Pancreas (tissue), 10 donors: ENCODE measurements at regions not wholly inside any gene's neighbourhood (a gene's known extent, or its start where the extent isn't known, plus 50 kb on each side); places are given as distances from the start of the nearest gene placed in this dataset.

Experiments used
- ATAC-seq, 4 donors: fragments of 200-7000 bp; cut with Tn5 transposase; one replicate each; pipeline versions ENCODE4 v1.8.0 to v1.9.1; 2020; ENCODE audit warnings: mild to moderate bottlenecking in 4 of 4, moderate library complexity in 4 of 4
- DNase-seq, 6 donors: peaks; one replicate each; pipeline ENCODE4 v3.0.0-alpha.2; 2020
- FAIRE-seq: peaks from 2 replicates; lab custom pipeline; 2012; peaks lifted over from hg19 to GRCh38; lab: Jason Lieb, UNC
- H3K27ac ChIP-seq, 4 donors: fragments of 200-600 bp; sonication (generic); 1 replicate in 3 of 4; 2 replicates in 1 of 4; pipeline versions ENCODE4 v1.5.0 to v1.8.0; 2020
- H3K27me3 ChIP-seq, 4 donors: fragments of 200-600 bp; one replicate each; pipeline ENCODE4 v1.8.0; 2021
- H3K36me3 ChIP-seq, 3 donors: fragments of 200-600 bp; sonication (generic) in 1 of 3; one replicate each; pipeline versions ENCODE4 v1.5.0 to v1.8.0; 2020 to 2021
- H3K4me1 ChIP-seq, 3 donors: fragments of 200-600 bp; one replicate each; pipeline ENCODE4 v1.8.0; 2021
- H3K4me3 ChIP-seq, 4 donors: fragments of 200-600 bp; sonication (generic) in 2 of 4; one replicate each; pipeline versions ENCODE4 v1.5.0 to v1.8.0; 2020 to 2021
- H3K9me3 ChIP-seq, 4 donors: fragments of 200-600 bp; one replicate each; pipeline ENCODE4 v1.8.0; 2021
- WGBS, 2 donors: extraction: QIAGEN DNeasy Blood & Tissue Kit; methylation state at CpG; one replicate each; pipeline ENCODE4 v1.1.7; 2013; 5-methylcytosine and 5-hydroxymethylcytosine counted together
- intact Hi-C, 3 donors: fragments of 100-400 bp; cut with DNase I; formaldehyde crosslinking; loops; one replicate each; pipeline versions ENCODE4 v1.11.1 to v1.14.2; 2022
- TF ChIP-seq, protein P1 (sequence below), 4 donors: fragments of 200-600 bp; sonication (generic) in 3 of 4; IDR thresholded peaks; one replicate each; pipeline versions ENCODE4 v1.5.0 to v1.8.0; 2021; ENCODE audit warnings: antibody characterized with exemption in 4 of 4
- donor health status: healthy with polysubstance abuse.
- donor health status: DM: no; HTN: no; CAD: no; lungs with moderate emphysema.
- donor health status: DM: no; HTN: no; CAD: no.
- donor health status: control.
- donor health status: control.
- donor health status: Bipolar disorder and iron deficiency.
- donor health status: DM: yes; HTN: yes; CAD: no.
- donor health status: DM: no; HTN: no; CAD: no.
- donor health status: DM: no; HTN: no; CAD: no.
- donor health status: DM: yes; HTN: yes; CAD: no.

- no peak for FAIRE-seq
- Histone ChIP-seq H3K27ac (no peak overlapping the region), H3K4me1 (peaks cover 3 to 20% (median 4%) of the 10 kb centered on the region in 3 donors), H3K36me3 (no peaks in the 10 kb centered on the region), H3K4me3 (no peak overlapping the region), H3K27me3 (no peaks in the 10 kb centered on the region), H3K9me3 (no peaks in the 10 kb centered on the region)
- ATAC-seq = no peak
- no peak for DNase-seq
- intact Hi-C loops = no loop called here
- TF ChIP-seq, protein P1, sequence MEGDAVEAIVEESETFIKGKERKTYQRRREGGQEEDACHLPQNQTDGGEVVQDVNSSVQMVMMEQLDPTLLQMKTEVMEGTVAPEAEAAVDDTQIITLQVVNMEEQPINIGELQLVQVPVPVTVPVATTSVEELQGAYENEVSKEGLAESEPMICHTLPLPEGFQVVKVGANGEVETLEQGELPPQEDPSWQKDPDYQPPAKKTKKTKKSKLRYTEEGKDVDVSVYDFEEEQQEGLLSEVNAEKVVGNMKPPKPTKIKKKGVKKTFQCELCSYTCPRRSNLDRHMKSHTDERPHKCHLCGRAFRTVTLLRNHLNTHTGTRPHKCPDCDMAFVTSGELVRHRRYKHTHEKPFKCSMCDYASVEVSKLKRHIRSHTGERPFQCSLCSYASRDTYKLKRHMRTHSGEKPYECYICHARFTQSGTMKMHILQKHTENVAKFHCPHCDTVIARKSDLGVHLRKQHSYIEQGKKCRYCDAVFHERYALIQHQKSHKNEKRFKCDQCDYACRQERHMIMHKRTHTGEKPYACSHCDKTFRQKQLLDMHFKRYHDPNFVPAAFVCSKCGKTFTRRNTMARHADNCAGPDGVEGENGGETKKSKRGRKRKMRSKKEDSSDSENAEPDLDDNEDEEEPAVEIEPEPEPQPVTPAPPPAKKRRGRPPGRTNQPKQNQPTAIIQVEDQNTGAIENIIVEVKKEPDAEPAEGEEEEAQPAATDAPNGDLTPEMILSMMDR (IDR thresholded peaks at IDR 0.05) = no peak
- WGBS, 2 donors = 71 to 74% methylated on average over 8 of the region's 8 CpGs
Observed at GRCh38 chr14:101332281-101332680, 229.0 kb upstream of the DIO3 start.

- TF ChIP-seq, protein P1 (IDR thresholded peaks at IDR 0.05) = no peak
- DNase-seq (no peak), ATAC-seq (no peak), FAIRE-seq (no peak)
- Histone ChIP-seq H3K9me3 (no peaks in the 10 kb centered on the region), H3K27me3 (no peaks in the 10 kb centered on the region), H3K27ac (no peak overlapping the region), H3K36me3 (no peaks in the 10 kb centered on the region), H3K4me3 (no peak overlapping the region), H3K4me1 (peaks cover 0 to 15% (median 4%) of the 10 kb centered on the region in 3 donors)
- intact Hi-C loops = no loop called here
- WGBS, 2 donors = 80 to 89% methylated on average over 20 of the region's 20 CpGs
Observed at GRCh38 chr14:101333335-101334280, 227.7 kb upstream of the DIO3 start.

DNA sequence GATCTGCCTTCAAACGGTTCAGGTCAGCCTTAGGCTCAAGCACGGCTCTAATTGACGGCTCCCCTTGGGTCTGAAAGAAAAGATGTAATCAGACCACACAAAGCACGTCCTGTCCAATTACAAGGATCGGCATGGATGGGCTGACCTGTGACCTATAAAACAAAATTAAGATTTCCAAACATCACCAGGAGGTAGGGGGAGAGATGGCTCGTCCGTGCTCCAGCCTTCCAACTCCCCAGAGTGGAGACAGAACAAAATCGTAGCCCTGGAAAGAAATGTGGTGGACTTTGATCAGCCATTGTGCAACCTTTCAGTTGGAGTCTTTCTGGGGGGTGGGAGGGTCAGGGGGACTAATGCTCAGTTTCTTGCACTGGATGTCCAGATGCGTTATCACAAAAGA lies 226.6 kb upstream of the DIO3 start:
- WGBS, 2 donors = 64 to 69% methylated on average over 9 of the region's 9 CpGs
- Histone ChIP-seq H3K36me3 (no peaks in the 10 kb centered on the region), H3K9me3 (no peaks in the 10 kb centered on the region), H3K4me3 (no peak overlapping the region), H3K27ac (no peak overlapping the region), H3K27me3 (no peaks in the 10 kb centered on the region), H3K4me1 (peaks cover 0 to 15% (median 0%) of the 10 kb centered on the region in 3 donors)
- DNase-seq = no peak
- intact Hi-C loops = no loop called here
- TF ChIP-seq, protein P1 (IDR thresholded peaks at IDR 0.05) = no peak
- ATAC-seq = peak in 3 of 4 donors; percentile 35 to 41 (median 37)
- no peak for FAIRE-seq

GRCh38 chr14:101335061-101335661 lies 226.1 kb upstream of the DIO3 start:
- H3K27me3 ChIP-seq = no peaks in the 10 kb centered on the region
- no peak overlapping the region for H3K4me3 ChIP-seq
- no peak for FAIRE-seq
- ATAC-seq = peak in 3 of 4 donors; percentile 60 to 72 (median 67)
- TF ChIP-seq, protein P1 (IDR thresholded peaks at IDR 0.05) = no peak
- 41 to 42% methylated on average over 13 of the region's 13 CpGs for WGBS, 2 donors
- no peaks in the 10 kb centered on the region for H3K36me3 ChIP-seq
- H3K4me1 ChIP-seq = peaks cover 0 to 15% (median 0%) of the 10 kb centered on the region in 3 donors
- no peaks in the 10 kb centered on the region for H3K9me3 ChIP-seq
- DNase-seq = no peak
- intact Hi-C loops = no loop called here
- no peak overlapping the region for H3K27ac ChIP-seq
